ENCODE measurements at regions not wholly inside any gene's neighbourhood (a gene's known extent, or its start where the extent isn't known, plus 50 kb on each side); places are given as distances from the start of the nearest gene placed in this dataset.
"Not testable (repeated sequence)": the region's sequence is repeated elsewhere in the genome, so short reads cannot be mapped to it uniquely, and the experiment has no call there.

DNA sequence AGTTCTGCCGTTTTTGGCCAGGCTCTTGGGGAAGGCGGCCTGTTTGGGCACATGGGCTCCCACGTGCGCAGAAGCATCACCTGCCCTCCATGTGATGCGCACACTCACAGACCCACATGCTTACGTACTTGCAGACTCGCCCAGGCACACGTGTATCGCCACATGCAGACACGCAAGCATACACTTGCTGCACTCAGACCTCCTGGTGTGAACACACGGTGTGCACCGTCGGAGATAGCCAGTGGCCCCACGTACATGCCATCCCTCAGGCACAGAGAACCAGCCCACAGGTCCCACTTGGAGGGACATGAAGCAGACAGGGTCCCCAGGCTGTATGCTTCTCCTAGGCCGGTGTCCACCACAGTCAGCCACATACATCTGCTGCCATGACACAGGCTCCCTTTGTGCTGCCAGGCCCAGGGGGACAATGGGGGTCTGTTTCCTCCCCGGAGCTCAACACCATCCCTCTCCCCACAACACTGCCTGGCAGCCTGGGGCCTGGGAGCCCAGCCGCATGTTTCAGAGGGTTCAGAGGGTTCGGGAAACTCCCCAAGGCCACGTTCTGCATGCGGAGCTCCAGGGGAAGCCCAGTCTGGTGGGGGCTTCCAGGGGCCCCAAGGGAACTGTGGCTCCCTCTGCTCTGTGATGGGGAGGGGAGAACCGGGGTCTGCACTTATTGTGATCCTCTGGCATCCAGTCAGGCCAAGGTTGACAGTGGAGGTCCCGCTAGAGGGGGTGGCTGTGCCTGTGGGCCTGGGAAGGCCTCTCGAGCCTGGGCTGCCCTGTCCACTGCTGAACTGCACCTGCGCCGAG is 208.1 kb upstream of the HAAO start:
- ATAC-seq (ENCODE audit: low FRiP score) (peak; percentile 46), DNase-seq (peak in 1 of 2 donors; percentile 67)
- no peak overlapping the region for H3K4me3 ChIP-seq (ENCODE audit: low read length in 2 of 2)
- H3K27me3 ChIP-seq (ENCODE audit: control insufficient read depth in 1 of 2, insufficient read depth in 2 of 2, low read length in 1 of 2): no peaks in the 10 kb centered on the region
- H3K9me3 ChIP-seq (ENCODE audit: control insufficient read depth, low read length): no peaks in the 10 kb centered on the region
- intact Hi-C loops (cut with DNase I): no loop called here
- WGBS, 2 donors: 86 to 87% methylated on average over 24 of the region's 25 CpGs
- H3K36me3 ChIP-seq (ENCODE audit: control insufficient read depth in 1 of 2, insufficient read depth in 2 of 2, low read length in 1 of 2): no peaks in the 10 kb centered on the region
- no peaks in the 10 kb centered on the region for H3K4me1 ChIP-seq (ENCODE audit: control insufficient read depth in 1 of 2, insufficient read depth in 2 of 2, low read length in 2 of 2)
- H3K27ac ChIP-seq (ENCODE audit: low read depth in 1 of 2, low read length in 2 of 2): no peak overlapping the region

DNA sequence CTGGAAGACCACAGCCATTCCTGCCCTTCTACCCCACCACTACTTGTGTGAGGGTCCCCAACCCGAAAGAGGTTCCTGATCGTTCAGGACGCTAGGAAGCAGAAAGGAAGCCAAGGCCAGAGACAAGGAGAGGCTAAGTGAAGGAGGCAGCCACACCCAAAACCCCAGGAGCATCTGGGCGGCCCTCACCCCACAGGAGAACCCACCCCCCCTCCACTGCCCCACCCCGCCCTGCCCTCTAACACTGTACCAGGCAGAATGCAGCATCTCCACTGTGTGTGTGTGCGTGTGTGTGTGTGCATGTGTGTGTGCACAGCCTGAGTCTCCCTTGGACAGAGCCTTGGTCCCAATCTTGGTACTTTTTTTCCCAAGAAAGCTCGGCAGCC is 207.5 kb upstream of the HAAO start:
- Histone ChIP-seq H3K27me3 (ENCODE audit: control insufficient read depth in 1 of 2, insufficient read depth in 2 of 2, low read length in 1 of 2) (no peaks in the 10 kb centered on the region), H3K27ac (ENCODE audit: low read depth in 1 of 2, low read length in 2 of 2) (no peak overlapping the region), H3K4me3 (ENCODE audit: low read length in 2 of 2) (no peak overlapping the region), H3K9me3 (ENCODE audit: control insufficient read depth, low read length) (no peaks in the 10 kb centered on the region), H3K4me1 (ENCODE audit: control insufficient read depth in 1 of 2, insufficient read depth in 2 of 2, low read length in 2 of 2) (no peaks in the 10 kb centered on the region), H3K36me3 (ENCODE audit: control insufficient read depth in 1 of 2, insufficient read depth in 2 of 2, low read length in 1 of 2) (no peaks in the 10 kb centered on the region)
- intact Hi-C loops (cut with DNase I): no loop called here
- peak in 1 of 2 donors; percentile 43 for DNase-seq
- WGBS, 2 donors: 94 to 95% methylated on average over 7 of the region's 7 CpGs
- no peak for ATAC-seq (ENCODE audit: low FRiP score)

DNA sequence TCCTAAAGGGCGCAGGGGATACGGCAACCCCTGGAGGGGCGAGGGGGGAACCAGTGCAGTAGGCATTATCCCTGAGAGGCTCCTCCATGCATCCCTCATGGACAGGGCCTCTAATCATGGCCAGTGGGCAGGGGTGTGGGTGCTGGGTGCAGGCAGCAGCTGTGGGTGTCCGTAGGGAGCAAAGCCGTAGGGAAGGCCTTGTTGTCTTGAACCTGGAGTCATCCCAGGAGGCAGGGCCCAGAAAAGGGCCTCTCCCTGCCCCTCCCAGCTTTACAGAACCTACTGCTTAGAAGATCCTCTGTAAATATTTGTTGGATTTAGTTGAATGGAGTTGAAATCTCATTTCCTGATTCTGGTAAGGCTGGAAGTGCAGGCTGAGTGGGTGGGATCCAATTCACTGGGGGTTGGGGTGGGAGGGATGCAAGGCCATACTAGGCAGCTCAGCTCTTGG is 207.0 kb upstream of the HAAO start:
- no peak overlapping the region for H3K27ac ChIP-seq (ENCODE audit: low read depth in 1 of 2, low read length in 2 of 2)

DNA sequence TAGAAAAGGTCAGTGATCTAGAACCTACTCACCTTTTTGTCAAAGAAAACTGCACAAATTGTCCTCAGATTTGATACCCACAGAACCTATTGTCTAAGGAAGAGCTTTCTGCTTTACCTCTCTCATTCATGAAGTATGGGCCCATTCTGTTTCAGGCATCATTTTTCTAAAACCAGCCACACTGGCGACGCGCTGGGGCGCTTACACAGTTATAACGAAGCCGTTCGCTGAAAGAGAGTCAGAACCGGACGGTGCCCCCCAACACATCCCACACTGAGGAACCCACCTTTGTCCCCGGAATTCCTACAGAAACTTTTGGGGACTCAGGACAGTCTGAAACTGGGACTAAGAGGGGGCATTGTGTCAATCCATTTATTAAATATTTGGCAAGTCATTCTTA is 206.3 kb upstream of the HAAO start:
- Histone ChIP-seq H3K27ac (ENCODE audit: low read depth in 1 of 2, low read length in 2 of 2) (no peak overlapping the region), H3K9me3 (ENCODE audit: control insufficient read depth, low read length) (no peaks in the 10 kb centered on the region), H3K4me3 (ENCODE audit: low read length in 2 of 2) (no peak overlapping the region), H3K4me1 (ENCODE audit: control insufficient read depth in 1 of 2, insufficient read depth in 2 of 2, low read length in 2 of 2) (no peaks in the 10 kb centered on the region), H3K27me3 (ENCODE audit: control insufficient read depth in 1 of 2, insufficient read depth in 2 of 2, low read length in 1 of 2) (no peaks in the 10 kb centered on the region), H3K36me3 (ENCODE audit: control insufficient read depth in 1 of 2, insufficient read depth in 2 of 2, low read length in 1 of 2) (no peaks in the 10 kb centered on the region)
- no peak for DNase-seq
- WGBS, 2 donors: 97 to 99% methylated on average over 10 of the region's 10 CpGs
- no peak for ATAC-seq (ENCODE audit: low FRiP score)
- intact Hi-C loops (cut with DNase I): no loop called here

More for the DNA sequence above, 207.0 kb upstream of the HAAO start:
- H3K4me1 ChIP-seq (ENCODE audit: control insufficient read depth in 1 of 2, insufficient read depth in 2 of 2, low read length in 2 of 2): no peaks in the 10 kb centered on the region
- DNase-seq (no peak), ATAC-seq (ENCODE audit: low FRiP score) (peak; percentile 7)
- WGBS, 2 donors: 96% methylated on average over 5 of the region's 5 CpGs
- H3K9me3 ChIP-seq (ENCODE audit: control insufficient read depth, low read length): no peaks in the 10 kb centered on the region
- no peak overlapping the region for H3K4me3 ChIP-seq (ENCODE audit: low read length in 2 of 2)
- H3K27me3 ChIP-seq (ENCODE audit: control insufficient read depth in 1 of 2, insufficient read depth in 2 of 2, low read length in 1 of 2): no peaks in the 10 kb centered on the region
- H3K36me3 ChIP-seq (ENCODE audit: control insufficient read depth in 1 of 2, insufficient read depth in 2 of 2, low read length in 1 of 2): no peaks in the 10 kb centered on the region
- intact Hi-C loops (cut with DNase I): no loop called here

DNA sequence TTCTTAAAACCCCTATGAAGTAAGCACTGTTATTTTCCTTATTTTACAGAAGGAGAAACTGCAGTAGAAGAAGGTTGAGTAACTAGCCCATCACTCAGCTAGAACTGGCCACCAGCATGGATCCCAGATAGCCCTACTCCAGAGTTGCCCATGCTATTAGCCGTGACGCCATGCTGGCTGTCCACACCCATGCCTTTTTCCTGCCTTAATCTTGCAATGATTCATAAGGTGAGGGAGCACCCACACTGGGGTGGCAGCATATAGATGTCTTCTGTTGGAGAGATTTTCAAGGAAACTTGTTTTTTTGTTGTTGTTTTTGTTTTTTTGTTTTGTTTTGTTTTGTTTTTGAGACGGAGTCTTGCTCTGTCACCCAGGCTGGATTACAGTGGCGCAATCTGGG is 204.1 kb upstream of the HAAO start:
- Histone ChIP-seq H3K36me3 (ENCODE audit: control insufficient read depth in 1 of 2, insufficient read depth in 2 of 2, low read length in 1 of 2) (no peaks in the 10 kb centered on the region), H3K27ac (ENCODE audit: low read depth in 1 of 2, low read length in 2 of 2) (no peak overlapping the region), H3K9me3 (ENCODE audit: control insufficient read depth, low read length) (no peaks in the 10 kb centered on the region), H3K4me3 (ENCODE audit: low read length in 2 of 2) (no peak overlapping the region), H3K4me1 (ENCODE audit: control insufficient read depth in 1 of 2, insufficient read depth in 2 of 2, low read length in 2 of 2) (no peaks in the 10 kb centered on the region), H3K27me3 (ENCODE audit: control insufficient read depth in 1 of 2, insufficient read depth in 2 of 2, low read length in 1 of 2) (no peaks in the 10 kb centered on the region)
- ATAC-seq (ENCODE audit: low FRiP score): no peak
- WGBS, 2 donors: 82 to 91% methylated on average over 4 of the region's 4 CpGs
- intact Hi-C loops (cut with DNase I): no loop called here
- no peak for DNase-seq

DNA sequence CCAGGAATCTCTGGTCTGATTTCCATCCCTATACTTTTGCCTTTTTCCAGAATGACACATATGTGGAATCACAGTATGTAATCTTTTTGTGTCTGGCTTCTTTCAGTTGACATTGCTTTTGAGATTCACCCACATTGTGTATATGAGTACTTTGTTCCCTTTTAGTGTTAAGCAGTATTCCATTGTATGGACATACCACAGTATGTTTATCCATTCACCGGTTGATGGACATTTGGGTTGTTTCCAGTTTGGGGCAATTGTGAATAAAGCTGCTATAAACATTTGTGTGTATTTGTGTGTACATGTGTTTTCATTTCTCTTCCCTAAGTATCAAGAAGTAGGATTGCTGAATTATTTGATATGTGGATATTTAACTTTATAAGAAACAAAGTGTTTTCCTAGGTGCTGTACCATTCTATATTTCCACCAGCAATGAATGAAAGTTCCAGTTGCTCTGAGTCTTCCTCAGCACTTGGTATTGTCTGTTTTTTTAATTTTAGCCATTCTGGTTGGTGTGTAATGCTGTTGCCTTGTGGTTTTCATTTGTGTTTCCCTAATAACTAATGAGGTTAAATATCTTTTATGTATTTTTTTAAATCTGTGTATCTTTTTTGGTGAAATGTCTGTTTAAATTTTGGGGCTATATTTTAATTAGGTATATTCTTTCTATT is 203.5 kb upstream of the HAAO start:
- no peak for ATAC-seq (ENCODE audit: low FRiP score)
- H3K27ac ChIP-seq (ENCODE audit: low read depth in 1 of 2, low read length in 2 of 2): no peak overlapping the region
- WGBS, 2 donors: 98 to 100% methylated on average over 1 of the region's 1 CpG
- intact Hi-C loops (cut with DNase I): no loop called here
- DNase-seq: no peak
- H3K36me3 ChIP-seq (ENCODE audit: control insufficient read depth in 1 of 2, insufficient read depth in 2 of 2, low read length in 1 of 2): no peaks in the 10 kb centered on the region
- H3K4me3 ChIP-seq (ENCODE audit: low read length in 2 of 2): no peak overlapping the region
- H3K9me3 ChIP-seq (ENCODE audit: control insufficient read depth, low read length): no peaks in the 10 kb centered on the region
- no peaks in the 10 kb centered on the region for H3K4me1 ChIP-seq (ENCODE audit: control insufficient read depth in 1 of 2, insufficient read depth in 2 of 2, low read length in 2 of 2)
- H3K27me3 ChIP-seq (ENCODE audit: control insufficient read depth in 1 of 2, insufficient read depth in 2 of 2, low read length in 1 of 2): no peaks in the 10 kb centered on the region

DNA sequence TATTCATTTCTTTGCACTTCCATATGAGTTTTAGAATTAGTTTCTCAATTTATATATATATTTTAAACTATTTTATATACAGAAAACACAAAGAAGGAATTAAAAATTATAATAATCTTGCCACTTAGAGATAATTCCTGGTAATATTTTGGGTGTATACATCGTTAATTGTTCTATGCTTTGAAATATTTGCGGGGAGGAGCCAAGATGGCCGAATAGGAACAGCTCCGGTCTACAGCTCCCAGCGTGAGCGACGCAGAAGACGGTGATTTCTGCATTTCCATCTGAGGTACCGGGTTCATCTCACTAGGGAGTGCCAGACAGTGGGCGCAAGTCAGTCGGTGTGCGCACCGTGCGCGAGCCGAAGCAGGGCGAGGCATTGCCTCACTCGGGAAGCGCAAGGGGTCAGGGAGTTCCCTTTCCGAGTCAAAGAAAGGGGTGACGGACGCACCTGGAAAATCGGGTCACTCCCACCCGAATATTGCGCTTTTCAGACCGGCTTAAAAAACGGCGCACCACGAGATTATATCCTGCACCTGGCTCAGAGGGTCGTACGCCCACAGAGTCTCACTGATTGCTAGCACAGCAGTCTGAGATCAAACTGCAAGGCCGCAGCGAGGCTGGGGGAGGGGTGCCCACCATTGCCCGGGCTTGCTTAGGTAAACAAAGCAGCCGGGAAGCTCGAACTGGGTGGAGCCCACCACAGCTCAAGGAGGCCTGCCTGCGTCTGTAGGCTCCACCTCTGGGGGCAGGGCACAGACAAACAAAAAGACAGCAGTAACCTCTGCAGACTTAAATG is 197.1 kb upstream of the HAAO start:
- H3K4me3 ChIP-seq (ENCODE audit: low read length in 2 of 2); ATAC-seq (ENCODE audit: low FRiP score); H3K27ac ChIP-seq (ENCODE audit: low read depth in 1 of 2, low read length in 2 of 2); H3K36me3 ChIP-seq (ENCODE audit: control insufficient read depth in 1 of 2, insufficient read depth in 2 of 2, low read length in 1 of 2); H3K9me3 ChIP-seq (ENCODE audit: control insufficient read depth, low read length); DNase-seq; intact Hi-C loops (cut with DNase I); H3K4me1 ChIP-seq (ENCODE audit: control insufficient read depth in 1 of 2, insufficient read depth in 2 of 2, low read length in 2 of 2); H3K27me3 ChIP-seq (ENCODE audit: control insufficient read depth in 1 of 2, insufficient read depth in 2 of 2, low read length in 1 of 2): not testable (repeated sequence)
- WGBS, 2 donors: 82 to 90% methylated on average over 21 to 35 of the region's 37 CpGs

DNA sequence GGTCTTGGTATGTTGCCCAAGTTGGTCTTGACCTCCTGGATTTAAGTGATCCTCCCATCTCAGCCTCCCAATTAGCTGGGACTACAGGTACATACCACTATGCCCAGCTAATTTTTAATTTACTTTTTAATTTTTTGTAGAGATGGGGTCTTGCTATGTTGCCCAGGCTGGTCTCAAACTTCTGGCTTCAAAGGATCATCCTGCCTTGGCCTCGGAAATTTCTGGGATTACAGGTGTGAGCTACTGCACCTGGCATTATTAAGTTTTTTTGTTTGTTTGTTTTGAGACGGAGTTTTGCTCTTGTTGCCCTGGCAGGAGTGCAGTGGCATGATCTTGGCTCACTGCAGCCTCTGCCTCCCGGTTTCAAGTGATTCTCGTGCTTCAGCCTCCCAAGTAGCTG is 195.7 kb upstream of the HAAO start:
- H3K9me3 ChIP-seq (ENCODE audit: control insufficient read depth, low read length); H3K4me1 ChIP-seq (ENCODE audit: control insufficient read depth in 1 of 2, insufficient read depth in 2 of 2, low read length in 2 of 2); H3K36me3 ChIP-seq (ENCODE audit: control insufficient read depth in 1 of 2, insufficient read depth in 2 of 2, low read length in 1 of 2); H3K27ac ChIP-seq (ENCODE audit: low read depth in 1 of 2, low read length in 2 of 2); DNase-seq; H3K27me3 ChIP-seq (ENCODE audit: control insufficient read depth in 1 of 2, insufficient read depth in 2 of 2, low read length in 1 of 2); intact Hi-C loops (cut with DNase I); ATAC-seq (ENCODE audit: low FRiP score); H3K4me3 ChIP-seq (ENCODE audit: low read length in 2 of 2): not testable (repeated sequence)
- 82% methylated on average over 4 of the region's 4 CpGs for WGBS, 2 donors
